H1 (cell line): ENCODE measurements at regions not wholly inside any gene's neighbourhood (a gene's known extent, or its start where the extent isn't known, plus 50 kb on each side); places are given as distances from the start of the nearest gene placed in this dataset.

Experiments used
- CTCF ChIA-PET: fragments of 300-600 bp; sonication (Branson Sonifier 250); formaldehyde crosslinking; loops from one replicate; lab custom pipeline; 2021; ENCODE audit not compliant: partially characterized antibody; lab: Charles Lee
- POLR2A ChIA-PET: fragments of 300-600 bp; sonication (Branson Sonifier 250); formaldehyde crosslinking; loops from one replicate; lab custom pipeline; 2021; ENCODE audit warnings: inconsistent platforms; ENCODE audit not compliant: partially characterized antibody; lab: Charles Lee
- DNase-seq, 2 experiments: peaks; one replicate each; pipeline versions ENCODE4 v3.0.0 to v3.0.0-alpha.2; 2010 to 2022; ENCODE audit warnings: low spot score in 2 of 2, low read depth in 1 of 2, mixed read lengths in 1 of 2
- FAIRE-seq: peaks from 2 replicates; lab custom pipeline; 2011; peaks lifted over from hg19 to GRCh38; lab: Jason Lieb, UNC
- H2AFZ ChIP-seq: 2 replicates; pipeline ENCODE4 v1.8.1; 2012; ENCODE audit warnings: low read length, inconsistent platforms
- H2AK5ac ChIP-seq: 2 replicates; pipeline ENCODE4 v1.6.1; 2013; ENCODE audit warnings: low read depth, low read length
- H2BK120ac ChIP-seq: replicated peaks from 2 replicates; pipeline ENCODE3; 2013; ENCODE audit warnings: low read depth, low read length, inconsistent platforms
- H2BK12ac ChIP-seq: 2 replicates; pipeline ENCODE4 v1.6.1; 2013; ENCODE audit warnings: low read depth, low read length
- H2BK15ac ChIP-seq: 2 replicates; pipeline ENCODE4 v1.6.1; 2013; ENCODE audit warnings: low read length
- H2BK20ac ChIP-seq: 2 replicates; pipeline ENCODE4 v1.6.1; 2013; ENCODE audit warnings: low read length
- H2BK5ac ChIP-seq: 2 replicates; pipeline ENCODE4 v1.6.1; 2013; ENCODE audit warnings: low read depth, low read length
- H3K14ac ChIP-seq: 2 replicates; pipeline ENCODE4 v1.6.1; 2013; ENCODE audit warnings: inconsistent platforms; ENCODE audit not compliant: insufficient read length
- H3K18ac ChIP-seq: 2 replicates; pipeline ENCODE4 v1.6.1; 2013; ENCODE audit warnings: low read length; ENCODE audit errors: extremely low read depth
- H3K23ac ChIP-seq: 2 replicates; pipeline ENCODE4 v1.6.1; 2013; ENCODE audit warnings: inconsistent platforms; ENCODE audit not compliant: insufficient read length
- H3K23me2 ChIP-seq: 2 replicates; pipeline ENCODE4 v1.6.1; 2013; ENCODE audit warnings: low read depth, low read length
- H3K27ac ChIP-seq: 2 replicates; pipeline ENCODE4 v1.6.1; 2011; ENCODE audit warnings: low read depth, low read length, inconsistent platforms
- H3K27me3 ChIP-seq, 4 experiments: replicated peaks in 1 of 4; 1 replicate in 1 of 4; 2 replicates in 3 of 4; pipeline versions ENCODE4 v1.6.1 to v1.8.1; 2011 to 2013; ENCODE audit warnings: low read length in 3 of 4, mild to moderate bottlenecking in 3 of 4, inconsistent platforms in 2 of 4, mixed read lengths in 2 of 4, moderate library complexity in 1 of 4; ENCODE audit not compliant: control insufficient read depth in 3 of 4, insufficient read depth in 3 of 4; ENCODE audit errors: extremely low read depth in 1 of 4
- H3K36me3 ChIP-seq, 4 experiments: 2 replicates each; pipeline versions ENCODE4 v1.6.1 to v1.8.1; 2011 to 2013; ENCODE audit warnings: mild to moderate bottlenecking in 4 of 4, low read length in 3 of 4, moderate library complexity in 2 of 4, control low read depth in 1 of 4, inconsistent platforms in 1 of 4; ENCODE audit not compliant: insufficient read depth in 4 of 4, control insufficient read depth in 2 of 4
- H3K4ac ChIP-seq: replicated peaks from 2 replicates; pipeline ENCODE3; 2013; ENCODE audit warnings: low read length, low read depth, mixed read lengths, inconsistent platforms; ENCODE audit not compliant: insufficient read length
- H3K4me1 ChIP-seq, 4 experiments: replicated peaks in 1 of 4; 1 replicate in 1 of 4; 2 replicates in 3 of 4; pipeline versions ENCODE4 v1.6.1 to v1.8.1; 2011 to 2013; ENCODE audit warnings: low read length in 3 of 4, inconsistent platforms in 2 of 4, mixed read lengths in 1 of 4; ENCODE audit not compliant: insufficient read depth in 4 of 4, control insufficient read depth in 3 of 4
- H3K4me2 ChIP-seq, 2 experiments: 2 replicates each; pipeline versions ENCODE4 v1.6.1 to v1.8.1; 2011 to 2013; ENCODE audit warnings: low read depth in 2 of 2, low read length in 2 of 2, control low read depth in 1 of 2, inconsistent platforms in 1 of 2, mild to moderate bottlenecking in 1 of 2; ENCODE audit not compliant: insufficient read depth in 1 of 2
- H3K4me3 ChIP-seq, 4 experiments: fragments of 200-600, 300-600 bp in 1 of 4; sonication (generic), shearing (Covaris generic), sonication (Bioruptor Twin) in 1 of 4; 2 replicates each; pipeline versions ENCODE4 v1.5.1 to v1.8.1; 2011 to 2016; ENCODE audit warnings: low read length in 4 of 4, low read depth in 3 of 4, control low read depth in 2 of 4, inconsistent platforms in 2 of 4, mild to moderate bottlenecking in 2 of 4, mixed read lengths in 1 of 4, moderate library complexity in 1 of 4; ENCODE audit not compliant: insufficient read depth in 2 of 4; ENCODE audit errors: extremely low read depth in 1 of 4
- H3K56ac ChIP-seq: replicated peaks from 2 replicates; pipeline ENCODE3; 2013; ENCODE audit warnings: low read depth, mild to moderate bottlenecking, mixed read lengths, low read length, inconsistent platforms; ENCODE audit not compliant: insufficient read length
- H3K79me1 ChIP-seq: 2 replicates; pipeline ENCODE4 v1.6.1; 2013; ENCODE audit warnings: low read depth, low read length, control low read depth
- H3K79me2 ChIP-seq, 2 experiments: 2 replicates each; pipeline versions ENCODE4 v1.6.1 to v1.8.1; 2012 to 2013; ENCODE audit warnings: low read length in 2 of 2, mild to moderate bottlenecking in 2 of 2, inconsistent platforms in 1 of 2; ENCODE audit not compliant: insufficient read depth in 2 of 2, control insufficient read depth in 1 of 2
- H3K9ac ChIP-seq, 4 experiments: replicated peaks in 1 of 4; 1 replicate in 1 of 4; 2 replicates in 3 of 4; pipeline versions ENCODE4 v1.6.1 to v1.8.1; 2011 to 2013; ENCODE audit warnings: low read depth in 3 of 4, low read length in 3 of 4, control low read depth in 2 of 4, mild to moderate bottlenecking in 2 of 4, moderate library complexity in 2 of 4, inconsistent platforms in 1 of 4; ENCODE audit errors: extremely low read depth in 1 of 4
- H3K9me3 ChIP-seq, 2 experiments: 2 replicates each; pipeline versions ENCODE4 v1.6.1 to v1.8.1; 2012 to 2013; ENCODE audit warnings: mild to moderate bottlenecking in 2 of 2, moderate library complexity in 2 of 2, control low read depth in 1 of 2, inconsistent platforms in 1 of 2, low read depth in 1 of 2, low read length in 1 of 2, mixed read lengths in 1 of 2; ENCODE audit not compliant: insufficient read depth in 2 of 2
- H4K20me1 ChIP-seq, 2 experiments: replicated peaks in 1 of 2; 2 replicates each; pipeline versions ENCODE3 to v1.8.1; 2011 to 2013; ENCODE audit warnings: inconsistent platforms in 2 of 2, low read length in 2 of 2, mild to moderate bottlenecking in 1 of 2; ENCODE audit not compliant: insufficient read depth in 2 of 2, control insufficient read depth in 1 of 2
- H4K5ac ChIP-seq: 2 replicates; pipeline ENCODE4 v1.6.1; 2013; ENCODE audit warnings: low read length, low read depth, mixed read lengths, inconsistent platforms; ENCODE audit not compliant: insufficient read length
- H4K8ac ChIP-seq: 2 replicates; pipeline ENCODE4 v1.8.0; 2013; ENCODE audit warnings: mild to moderate bottlenecking, moderate library complexity, low read length, inconsistent platforms; ENCODE audit not compliant: insufficient read depth; ENCODE audit errors: extremely low read depth
- H4K91ac ChIP-seq: replicated peaks from 2 replicates; pipeline ENCODE3; 2013; ENCODE audit warnings: low read length, mixed read lengths, inconsistent platforms; ENCODE audit not compliant: insufficient read length
- ATF3 ChIP-seq: IDR thresholded peaks from 2 replicates; pipeline ENCODE4 v1.6.1; 2011; ENCODE audit warnings: low read depth, mild to moderate bottlenecking, low read length; ENCODE audit not compliant: insufficient read depth
- CHD1 ChIP-seq: IDR thresholded peaks from 2 replicates; pipeline ENCODE4 v1.6.1; 2012; ENCODE audit warnings: low read depth, low read length, improper control_type of control experiment
- CTBP2 ChIP-seq: IDR thresholded peaks from 2 replicates; pipeline ENCODE4 v1.7.0; 2011; ENCODE audit warnings: borderline replicate concordance, mild to moderate bottlenecking, moderate library complexity, mixed read lengths, low read length; ENCODE audit not compliant: insufficient read depth, insufficient read length
- HDAC2 ChIP-seq, 2 experiments: fragments of 300-600 bp in 1 of 2; sonication (generic) in 1 of 2; IDR thresholded peaks; 2 replicates each; pipeline ENCODE4 v1.6.1; 2011 to 2012; ENCODE audit warnings: low read depth in 2 of 2, low read length in 2 of 2, mild to moderate bottlenecking in 2 of 2, moderate library complexity in 2 of 2, borderline replicate concordance in 1 of 2, inconsistent platforms in 1 of 2
- POLR2AphosphoS5 ChIP-seq: IDR thresholded peaks from 2 replicates; pipeline ENCODE4 v1.6.1; 2011; ENCODE audit warnings: low read depth, low read length
- RNF2 ChIP-seq: fragments of 200-900, 300-1000 bp; sonication (generic); IDR thresholded peaks from 2 replicates; pipeline ENCODE4 v1.7.1; 2016; ENCODE audit warnings: borderline replicate concordance, low read depth, mild to moderate bottlenecking, antibody characterized with exemption, low read length; ENCODE audit not compliant: poor library complexity, severe bottlenecking; ENCODE audit errors: missing control alignments
- SIRT6 ChIP-seq: IDR thresholded peaks from one replicate; pipeline ENCODE4 v1.7.1; 2012; ENCODE audit warnings: low read length, inconsistent platforms
- WGBS, 2 experiments: shearing (Covaris generic) in 1 of 2; methylation state at CpG; one replicate each; pipeline versions ENCODE4 v1.1.6 to v1.1.7; 2013 to 2015; ENCODE audit warnings: low lambda C conversion rate in 2 of 2, mixed read lengths in 2 of 2, inconsistent platforms in 1 of 2, low coverage in 1 of 2, missing lambda C conversion rate in 1 of 2; ENCODE audit not compliant: insufficient replicate concordance in 2 of 2, insufficient coverage in 1 of 2, insufficient read length in 1 of 2; ENCODE audit errors: extremely low coverage in 1 of 2, missing lambda C conversion rate in 1 of 2; 5-methylcytosine and 5-hydroxymethylcytosine counted together

GRCh38 chr16:60932600-60932999 lies 1103.6 kb downstream of the CDH8 start:
- ChIA-PET POLR2A (no interaction called here), CTCF (interaction anchor here (0.6 kb wide), 1 partner anchor 17 kb away, joined by 3 read pairs; no protein-coding TSS in a partner anchor)
- Histone ChIP-seq H2BK5ac (no peak overlapping the region), H2BK120ac (no peak overlapping the region), H3K27ac (no peak overlapping the region), H3K9me3 (peaks cover 0 to 5% of the 10 kb centered on the region in 2 experiments; a peak in 1 of 4 replicates), H3K14ac (no peak overlapping the region), H3K4me1 (no peaks in the 10 kb centered on the region), H3K36me3 (no peaks in the 10 kb centered on the region), H2AFZ (no peak overlapping the region), H2AK5ac (no peak overlapping the region), H3K79me2 (no peaks in the 10 kb centered on the region), H3K23ac (no peak overlapping the region), H3K79me1 (no peaks in the 10 kb centered on the region), H3K18ac (no peak overlapping the region), H3K4me3 (no peak overlapping the region), H4K8ac (no peak overlapping the region), H4K5ac (no peak overlapping the region), H2BK12ac (no peak overlapping the region), H3K23me2 (no peaks in the 10 kb centered on the region), H2BK15ac (no peak overlapping the region), H3K27me3 (no peaks in the 10 kb centered on the region), H3K56ac (no peak overlapping the region), H3K4me2 (no peak overlapping the region), H3K9ac (no peak overlapping the region), H3K4ac (no peak overlapping the region), H4K91ac (no peak overlapping the region), H4K20me1 (no peaks in the 10 kb centered on the region), H2BK20ac (no peak overlapping the region)
- TF ChIP-seq SIRT6 (no peak), POLR2AphosphoS5 (no peak), ATF3 (no peak), CTBP2 (no peak), RNF2 (no peak), CHD1 (no peak), HDAC2 (IDR thresholded peaks at IDR 0.05; ENCODE audit: borderline replicate concordance in 1 of 2, low read depth in 2 of 2, low read length in 2 of 2) (no peak)
- no peak for FAIRE-seq
- WGBS, 2 experiments = 88% methylated on average over 3 of the region's 3 CpGs; no CpG with 5 or more reads in 1 of the 2 experiments
- DNase-seq = no peak
